Effector memory CD8-positive, alpha-beta T cell (primary cell): ENCODE measurements at regions not wholly inside any gene's neighbourhood (a gene's known extent, or its start where the extent isn't known, plus 50 kb on each side); places are given as distances from the start of the nearest gene placed in this dataset.

Experiments
- ATAC-seq: fragments of 150-1000 bp; cut with Tn5 transposase; replicated peaks from 2 replicates; pipeline ENCODE4 v1.10.0; 2021; ENCODE audit warnings: mild to moderate bottlenecking, moderate library complexity
- DNase-seq, 3 experiments: peaks; one replicate each; pipeline ENCODE4 v3.0.0; 2021
- H3K27ac Mint-ChIP-seq, 2 donors: one replicate each; pipeline ENCODE4 v1.8.0; 2022; ENCODE audit warnings: mild to moderate bottlenecking in 2 of 2, mixed read lengths in 2 of 2, moderate library complexity in 2 of 2
- H3K27me3 Mint-ChIP-seq, 2 donors: one replicate each; pipeline ENCODE4 v1.8.0; 2022; ENCODE audit warnings: mixed read lengths in 2 of 2
- H3K36me3 Mint-ChIP-seq: one replicate; pipeline ENCODE4 v1.8.0; 2022; ENCODE audit warnings: mild to moderate bottlenecking, moderate library complexity, mixed read lengths; ENCODE audit not compliant: insufficient read depth
- H3K4me1 Mint-ChIP-seq, 2 donors: one replicate each; pipeline ENCODE4 v1.8.0; 2022; ENCODE audit warnings: low read depth in 2 of 2, mixed read lengths in 2 of 2
- H3K4me3 Mint-ChIP-seq, 2 donors: one replicate each; pipeline ENCODE4 v1.8.0; 2022; ENCODE audit warnings: mild to moderate bottlenecking in 2 of 2, mixed read lengths in 2 of 2, moderate library complexity in 2 of 2
- H3K9me3 Mint-ChIP-seq, 2 donors: one replicate each; pipeline ENCODE4 v1.8.0; 2022; ENCODE audit warnings: mixed read lengths in 2 of 2

DNA sequence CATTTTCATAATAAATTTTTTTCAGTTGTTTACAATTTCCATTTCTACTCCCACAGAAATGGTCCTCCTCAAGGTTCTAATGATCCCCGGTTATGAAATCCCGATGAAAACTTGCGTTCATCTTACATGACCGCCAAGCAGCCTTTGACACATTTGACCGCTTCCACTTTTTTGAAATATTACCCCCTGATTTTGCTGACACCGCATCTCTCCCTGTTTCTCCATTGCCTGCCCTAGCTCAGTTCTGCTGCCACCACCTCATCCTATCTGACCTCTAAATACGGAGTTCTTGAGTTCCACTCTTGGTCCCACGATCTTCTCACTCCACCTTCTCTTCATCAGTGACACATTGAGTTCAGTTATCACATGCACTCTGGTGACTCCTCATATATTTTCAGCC is 74.1 kb downstream of the SLC35B3 start:
- H3K4me1 Mint-ChIP-seq: no peaks in the 10 kb centered on the region
- no peaks in the 10 kb centered on the region for H3K27me3 Mint-ChIP-seq
- ATAC-seq (no peak), DNase-seq (no peak)
- no peak overlapping the region for H3K27ac Mint-ChIP-seq
- no peak overlapping the region for H3K4me3 Mint-ChIP-seq
- H3K9me3 Mint-ChIP-seq: no peaks in the 10 kb centered on the region
- H3K36me3 Mint-ChIP-seq: no peaks in the 10 kb centered on the region

GRCh38 chr6:8352966-8353340 is 82.4 kb downstream of the SLC35B3 start:
- Mint-ChIP-seq H3K27me3 (peaks cover 0 to 6% of the 10 kb centered on the region in 2 donors), H3K4me1 (no peaks in the 10 kb centered on the region)
- ATAC-seq: no peak

GRCh38 chr6:8352335-8352965 is 82.9 kb downstream of the SLC35B3 start:
- no peaks in the 10 kb centered on the region for H3K4me1 Mint-ChIP-seq
- no peaks in the 10 kb centered on the region for H3K36me3 Mint-ChIP-seq
- no peak overlapping the region for H3K27ac Mint-ChIP-seq
- ATAC-seq (no peak), DNase-seq (no peak)
- peaks cover 0 to 4% of the 10 kb centered on the region in 2 donors for H3K9me3 Mint-ChIP-seq
- H3K4me3 Mint-ChIP-seq: no peak overlapping the region
- peaks cover 0 to 6% of the 10 kb centered on the region in 2 donors for H3K27me3 Mint-ChIP-seq

More at GRCh38 chr6:8352966-8353340, 82.4 kb downstream of the SLC35B3 start:
- peaks cover 0 to 4% of the 10 kb centered on the region in 2 donors for H3K9me3 Mint-ChIP-seq
- no peak overlapping the region for H3K4me3 Mint-ChIP-seq
- no peaks in the 10 kb centered on the region for H3K36me3 Mint-ChIP-seq
- no peak overlapping the region for H3K27ac Mint-ChIP-seq
- DNase-seq: no peak

DNA sequence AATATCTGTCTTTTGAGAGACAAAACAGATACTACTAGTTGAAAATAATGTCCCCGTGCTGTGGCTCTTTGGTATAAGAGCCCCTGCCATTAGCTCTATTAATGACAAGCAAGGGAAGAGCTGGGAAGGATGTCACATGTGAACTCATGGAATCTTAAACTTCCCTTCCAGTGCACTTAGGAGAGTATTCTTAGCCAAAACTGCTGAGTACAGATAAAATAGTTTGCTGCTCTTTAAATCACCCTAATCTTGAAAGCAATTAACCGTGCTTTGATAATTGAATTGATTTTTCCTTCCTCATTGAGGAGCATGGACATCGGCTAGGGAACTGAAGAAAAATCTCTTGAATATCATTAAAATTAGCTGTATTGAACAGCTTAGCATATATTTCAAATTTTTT is 91.7 kb downstream of the SLC35B3 start:
- Mint-ChIP-seq H3K36me3 (no peaks in the 10 kb centered on the region), H3K4me3 (no peak overlapping the region), H3K27ac (no peak overlapping the region), H3K4me1 (no peaks in the 10 kb centered on the region), H3K9me3 (peaks cover 0 to 3% of the 10 kb centered on the region in 2 donors), H3K27me3 (peaks cover 6 to 12% of the 10 kb centered on the region in 2 donors)
- ATAC-seq: no peak
- DNase-seq: no peak

DNA sequence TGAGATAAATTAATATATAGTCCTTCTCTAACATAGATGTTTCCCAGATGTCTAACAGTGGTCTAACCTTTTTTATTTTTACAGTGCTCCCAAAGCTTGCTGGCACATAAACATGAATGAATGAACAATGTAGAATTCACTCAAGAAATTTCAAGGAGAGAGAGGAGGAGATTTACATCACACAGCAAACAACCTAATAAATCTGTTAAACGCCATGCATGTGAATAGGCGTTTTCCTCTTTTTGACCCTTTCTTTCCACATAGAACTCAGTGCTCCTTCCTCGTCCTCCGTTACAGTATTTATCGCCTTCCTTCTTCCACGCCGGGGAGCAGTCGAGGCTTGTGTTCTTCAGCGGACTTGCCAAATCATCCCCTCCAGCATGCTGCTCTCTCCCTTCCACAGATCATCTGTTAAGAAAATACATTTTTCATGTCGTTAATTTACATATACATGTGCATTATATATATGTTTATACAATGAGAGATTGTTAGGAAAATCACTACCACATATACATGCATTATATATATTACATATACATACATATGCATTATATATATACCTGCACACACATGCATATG is 93.0 kb downstream of the SLC35B3 start:
- Mint-ChIP-seq H3K9me3 (peaks cover 0 to 3% of the 10 kb centered on the region in 2 donors), H3K27ac (no peak overlapping the region), H3K4me3 (no peak overlapping the region), H3K27me3 (peaks cover 6 to 12% of the 10 kb centered on the region in 2 donors), H3K36me3 (no peaks in the 10 kb centered on the region), H3K4me1 (no peaks in the 10 kb centered on the region)
- ATAC-seq (no peak), DNase-seq (no peak)

DNA sequence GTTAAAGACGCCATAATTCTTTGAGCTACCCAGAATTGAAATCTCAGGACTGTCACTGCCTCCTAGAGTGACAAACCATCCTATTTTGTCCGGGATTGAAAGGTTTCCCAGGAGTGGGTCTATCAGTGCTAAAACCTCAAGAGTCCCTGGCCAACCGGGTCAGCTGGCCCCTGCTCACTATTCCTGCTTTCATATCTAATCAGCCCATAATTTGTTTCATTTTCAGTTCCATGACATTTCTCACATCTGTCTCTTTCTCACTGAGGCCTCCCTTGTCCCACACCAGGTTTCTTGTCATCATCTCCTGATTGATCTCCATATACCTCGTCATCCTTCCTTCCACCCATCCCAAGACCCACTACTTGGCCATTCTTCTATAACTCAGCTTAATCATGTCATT is 98.2 kb downstream of the SLC35B3 start:
- Mint-ChIP-seq H3K27ac (no peak overlapping the region), H3K4me3 (no peak overlapping the region), H3K9me3 (no peaks in the 10 kb centered on the region), H3K4me1 (no peaks in the 10 kb centered on the region), H3K27me3 (peaks cover 0 to under 1% of the 10 kb centered on the region in 2 donors), H3K36me3 (no peaks in the 10 kb centered on the region)
- DNase-seq (no peak), ATAC-seq (no peak)

DNA sequence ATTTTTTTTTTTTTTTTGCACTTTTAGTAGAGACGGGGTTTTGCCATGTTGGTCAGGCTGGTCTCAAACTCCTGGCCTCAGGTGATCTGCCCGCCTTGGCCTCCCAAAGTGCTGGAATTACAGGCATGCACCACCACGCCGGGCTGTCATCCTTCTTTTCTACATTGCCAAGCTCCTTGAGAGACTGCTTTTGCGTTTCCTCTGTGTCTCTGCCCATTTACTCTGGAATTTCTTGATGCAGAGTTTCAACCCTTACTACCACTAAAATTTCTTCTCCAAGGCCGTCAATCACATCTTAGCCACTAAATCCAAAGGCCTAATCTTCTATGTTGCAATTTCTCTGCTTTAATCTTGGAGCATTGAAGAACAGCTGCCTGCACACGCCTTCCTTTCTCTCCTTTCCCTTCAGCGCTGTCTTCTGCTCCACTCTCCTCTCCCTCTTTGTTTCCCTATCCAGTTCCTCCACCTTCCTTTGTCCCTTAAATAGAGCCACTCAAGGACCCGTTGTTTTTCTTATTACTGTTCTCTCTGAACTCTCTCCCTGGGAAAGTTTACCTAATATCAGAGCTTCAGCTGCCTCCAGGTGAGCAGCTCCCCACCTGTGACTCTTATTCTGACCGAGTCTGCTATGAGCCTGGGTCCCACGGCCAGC is 98.8 kb downstream of the SLC35B3 start:
- Mint-ChIP-seq H3K36me3 (no peaks in the 10 kb centered on the region), H3K9me3 (no peaks in the 10 kb centered on the region), H3K4me1 (no peaks in the 10 kb centered on the region), H3K4me3 (no peak overlapping the region), H3K27me3 (no peaks in the 10 kb centered on the region), H3K27ac (no peak overlapping the region)
- no peak for ATAC-seq
- DNase-seq: no peak

- no peaks in the 10 kb centered on the region for H3K9me3 Mint-ChIP-seq
- no peaks in the 10 kb centered on the region for H3K27me3 Mint-ChIP-seq
- ATAC-seq (no peak), DNase-seq (no peak)
- H3K4me3 Mint-ChIP-seq: no peak overlapping the region
- no peaks in the 10 kb centered on the region for H3K4me1 Mint-ChIP-seq
- H3K36me3 Mint-ChIP-seq: no peaks in the 10 kb centered on the region
- no peak overlapping the region for H3K27ac Mint-ChIP-seq
Measured at GRCh38 chr6:8335896-8336295, 99.4 kb downstream of the SLC35B3 start.

GRCh38 chr6:8335381-8335780 is 100.0 kb downstream of the SLC35B3 start:
- H3K27ac Mint-ChIP-seq: no peak overlapping the region
- no peak overlapping the region for H3K4me3 Mint-ChIP-seq
- H3K4me1 Mint-ChIP-seq: no peaks in the 10 kb centered on the region
- DNase-seq (no peak), ATAC-seq (no peak)
- no peaks in the 10 kb centered on the region for H3K27me3 Mint-ChIP-seq
- H3K9me3 Mint-ChIP-seq: no peaks in the 10 kb centered on the region
- no peaks in the 10 kb centered on the region for H3K36me3 Mint-ChIP-seq

DNA sequence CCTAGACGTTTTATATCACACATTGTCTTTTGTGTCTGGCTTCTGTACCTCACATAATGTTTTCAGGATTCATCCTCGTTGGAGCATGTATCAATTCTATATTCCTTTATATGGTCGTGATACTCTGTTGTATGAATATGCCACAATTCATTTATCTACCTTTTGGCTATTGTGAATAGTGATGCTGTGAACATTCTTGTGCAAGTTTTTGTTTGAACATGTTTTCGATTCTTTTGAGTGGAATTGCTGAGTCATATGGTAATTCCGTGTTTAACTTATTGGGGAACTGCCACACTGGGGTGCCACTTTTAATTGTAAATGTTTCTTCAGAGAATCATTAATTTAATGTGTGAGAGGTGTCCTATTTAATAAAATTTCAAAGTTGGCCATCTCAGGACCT is 101.2 kb downstream of the SLC35B3 start:
- ATAC-seq (no peak), DNase-seq (no peak)
- Mint-ChIP-seq H3K4me1 (peaks cover 0 to 3% of the 10 kb centered on the region in 2 donors), H3K36me3 (no peaks in the 10 kb centered on the region), H3K4me3 (no peak overlapping the region), H3K27me3 (peaks cover 4 to 9% of the 10 kb centered on the region in 2 donors), H3K27ac (no peak overlapping the region), H3K9me3 (no peaks in the 10 kb centered on the region)

GRCh38 chr6:8329562-8329961 is 105.8 kb downstream of the SLC35B3 start:
- Mint-ChIP-seq H3K36me3 (no peaks in the 10 kb centered on the region), H3K27me3 (peaks cover 4 to 20% of the 10 kb centered on the region in 2 donors), H3K27ac (no peak overlapping the region), H3K9me3 (no peaks in the 10 kb centered on the region), H3K4me3 (no peak overlapping the region), H3K4me1 (peaks cover 0 to 3% of the 10 kb centered on the region in 2 donors)
- ATAC-seq: no peak
- no peak for DNase-seq

DNA sequence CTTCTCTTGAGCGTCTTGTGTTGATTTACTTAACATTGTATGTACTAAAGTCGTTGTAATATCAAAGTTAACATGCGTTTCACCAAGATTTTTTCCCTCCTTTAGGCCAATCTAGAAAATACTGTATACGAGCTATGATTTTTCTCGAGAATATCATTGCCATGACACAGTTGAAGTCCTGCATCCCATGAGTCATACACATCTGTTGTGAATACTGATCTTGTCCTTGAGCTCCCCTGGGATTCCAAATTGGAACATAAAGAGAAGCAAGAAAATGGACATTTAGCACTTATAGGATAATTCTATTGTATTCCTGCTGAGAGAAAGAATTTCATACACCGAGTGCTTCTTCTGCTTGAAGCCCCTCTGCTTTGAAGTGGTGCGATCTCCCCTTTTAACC is 109.6 kb downstream of the SLC35B3 start:
- Mint-ChIP-seq H3K4me1 (peaks cover 0 to 3% of the 10 kb centered on the region in 2 donors), H3K27me3 (peaks cover 4 to 20% of the 10 kb centered on the region in 2 donors), H3K36me3 (no peaks in the 10 kb centered on the region), H3K4me3 (no peak overlapping the region), H3K9me3 (peaks cover 0 to 2% of the 10 kb centered on the region in 2 donors), H3K27ac (no peak overlapping the region)
- DNase-seq (no peak), ATAC-seq (no peak)

DNA sequence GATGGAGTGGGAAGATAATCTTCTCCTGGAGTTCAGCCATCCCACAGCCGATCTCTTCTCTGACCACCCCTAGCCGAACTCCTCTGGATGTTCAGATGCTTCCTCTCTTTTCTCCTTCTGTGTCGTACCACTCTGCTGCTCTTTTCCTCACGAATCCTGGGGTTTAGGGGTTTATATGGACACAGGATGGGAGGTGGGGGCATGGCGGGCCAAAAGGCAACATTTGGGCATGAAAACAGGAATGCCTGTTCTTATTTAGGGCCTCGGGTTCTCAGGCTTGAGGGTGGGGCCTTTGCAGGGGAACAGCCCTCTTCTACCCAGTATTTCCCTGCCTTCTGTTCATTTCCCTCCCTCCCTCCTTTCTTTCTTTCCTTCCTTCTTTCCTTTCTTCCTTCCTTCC is 112.7 kb downstream of the SLC35B3 start:
- Mint-ChIP-seq H3K4me1 (no peaks in the 10 kb centered on the region), H3K36me3 (no peaks in the 10 kb centered on the region), H3K27me3 (peaks cover 0 to 9% of the 10 kb centered on the region in 2 donors), H3K4me3 (no peak overlapping the region), H3K9me3 (peaks cover 0 to 2% of the 10 kb centered on the region in 2 donors), H3K27ac (no peak overlapping the region)
- ATAC-seq (no peak), DNase-seq (no peak)
